C4-2B (cell line): ENCODE measurements at regions not wholly inside any gene's neighbourhood (a gene's known extent, or its start where the extent isn't known, plus 50 kb on each side); places are given as distances from the start of the nearest gene placed in this dataset.

Experiments
- CTCF ChIP-seq: fragments of 450-650 bp; conservative IDR thresholded peaks from 2 replicates; pipeline ENCODE4 v1.5.1; 2017; ENCODE audit warnings: mild to moderate bottlenecking
- ZFX ChIP-seq: fragments of 450-650 bp; IDR thresholded peaks from 2 replicates; pipeline ENCODE4 v1.6.1; 2017

GRCh38 chr5:56696900-56697299, 118.4 kb upstream of the MAP3K1 start:
- TF ChIP-seq CTCF (no peak), ZFX (no peak)
